Astrocyte of the spinal cord (primary cell): ENCODE measurements at regions not wholly inside any gene's neighbourhood (a gene's known extent, or its start where the extent isn't known, plus 50 kb on each side); places are given as distances from the start of the nearest gene placed in this dataset.

ENCODE experiments used
- DNase-seq: peaks from one replicate; pipeline ENCODE4 v3.0.0; 2011; ENCODE audit warnings: low read depth, low spot score
- H3K4me3 ChIP-seq: 2 replicates; pipeline ENCODE4 v1.5.1; 2011; ENCODE audit warnings: low read depth, mild to moderate bottlenecking, low read length, moderate library complexity
- CTCF ChIP-seq: IDR thresholded peaks from 2 replicates; pipeline ENCODE4 v1.5.1; 2012; ENCODE audit warnings: low read depth, mild to moderate bottlenecking, low read length, inconsistent platforms
- in situ Hi-C: cut with HindIII; loops from 2 replicates; pipeline ENCODE4 v1.10.0; 2017; ENCODE audit warnings: low sequenced_read_pairs

GRCh38 chr5:56432321-56432720, 199.2 kb upstream of the ANKRD55 start:
- in situ Hi-C loops = no loop called here

GRCh38 chr5:56430422-56430821, 197.3 kb upstream of the ANKRD55 start:
- in situ Hi-C loops = no loop called here
- H3K4me3 ChIP-seq = no peak overlapping the region
- no peak for TF ChIP-seq CTCF
- DNase-seq = no peak

More at GRCh38 chr5:56432321-56432720, 199.2 kb upstream of the ANKRD55 start:
- H3K4me3 ChIP-seq = no peak overlapping the region
- DNase-seq = no peak
- no peak for TF ChIP-seq CTCF

GRCh38 chr5:56429110-56429561, 196.0 kb upstream of the ANKRD55 start:
- in situ Hi-C loops = no loop called here
- no peak for DNase-seq
- H3K4me3 ChIP-seq = no peak overlapping the region
- no peak for TF ChIP-seq CTCF

GRCh38 chr5:56426693-56427092, 193.6 kb upstream of the ANKRD55 start:
- no peak overlapping the region for H3K4me3 ChIP-seq
- TF ChIP-seq CTCF = no peak
- in situ Hi-C loops = no loop called here
- no peak for DNase-seq

- H3K4me3 ChIP-seq = no peak overlapping the region
- no peak for TF ChIP-seq CTCF
- no peak for DNase-seq
- in situ Hi-C loops = no loop called here
These were observed 189.1 kb upstream of the ANKRD55 start for GRCh38 chr5:56422076-56422762.

GRCh38 chr5:56421246-56422075, 188.3 kb upstream of the ANKRD55 start:
- in situ Hi-C loops = no loop called here
- DNase-seq = no peak

More at GRCh38 chr5:56421246-56422075, 188.3 kb upstream of the ANKRD55 start:
- no peak overlapping the region for H3K4me3 ChIP-seq
- no peak for TF ChIP-seq CTCF
